ENCODE measurements at regions not wholly inside any gene's neighbourhood (a gene's known extent, or its start where the extent isn't known, plus 50 kb on each side); places are given as distances from the start of the nearest gene placed in this dataset.

DNA sequence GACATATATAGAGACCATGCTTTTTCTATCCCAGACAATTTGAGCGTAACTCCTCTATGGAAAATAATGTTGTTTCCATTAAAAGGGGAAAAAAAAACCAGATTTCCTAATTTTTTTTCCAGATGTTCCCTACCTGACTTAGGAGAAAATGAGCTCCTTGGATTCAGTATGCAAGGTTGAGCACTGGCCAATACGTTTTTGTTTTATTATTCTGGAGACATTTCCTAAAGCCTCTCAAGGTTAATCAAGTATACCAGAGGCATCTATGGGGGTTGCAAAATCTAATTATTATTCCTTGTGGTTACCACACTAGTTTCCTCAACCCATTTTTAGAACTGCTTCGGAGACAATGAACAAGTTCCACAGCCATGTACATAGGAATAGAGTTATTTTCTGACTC is 291.3 kb downstream of the SLC16A7 start:
- Histone ChIP-seq H3K36me3 (ENCODE audit: insufficient read depth, low read length) (no peaks in the 10 kb centered on the region), H3K9ac (ENCODE audit: low read depth, low read length) (no peak overlapping the region), H3K9me3 (ENCODE audit: control insufficient read depth, insufficient read depth, low read length) (no peaks in the 10 kb centered on the region), H3K4me1 (ENCODE audit: insufficient read depth, low read length) (no peaks in the 10 kb centered on the region)

- Histone ChIP-seq H3K9ac (ENCODE audit: low read depth, low read length) (no peak overlapping the region), H3K36me3 (ENCODE audit: insufficient read depth, low read length) (no peaks in the 10 kb centered on the region), H3K4me1 (ENCODE audit: insufficient read depth, low read length) (no peaks in the 10 kb centered on the region), H3K9me3 (ENCODE audit: control insufficient read depth, insufficient read depth, low read length) (no peaks in the 10 kb centered on the region)
Measured at GRCh38 chr12:59890896-59891579, 295.2 kb downstream of the SLC16A7 start.

GRCh38 chr12:59895166-59895775 is 299.4 kb downstream of the SLC16A7 start:
- Histone ChIP-seq H3K9me3 (ENCODE audit: control insufficient read depth, insufficient read depth, low read length) (no peaks in the 10 kb centered on the region), H3K9ac (ENCODE audit: low read depth, low read length) (no peak overlapping the region), H3K4me1 (ENCODE audit: insufficient read depth, low read length) (no peaks in the 10 kb centered on the region), H3K36me3 (ENCODE audit: insufficient read depth, low read length) (no peaks in the 10 kb centered on the region)

GRCh38 chr12:59904874-59905521 is 309.2 kb downstream of the SLC16A7 start:
- H3K36me3 ChIP-seq (ENCODE audit: insufficient read depth, low read length) = no peaks in the 10 kb centered on the region
- H3K9ac ChIP-seq (ENCODE audit: low read depth, low read length) = no peak overlapping the region
- no peaks in the 10 kb centered on the region for H3K4me1 ChIP-seq (ENCODE audit: insufficient read depth, low read length)
- H3K9me3 ChIP-seq (ENCODE audit: control insufficient read depth, insufficient read depth, low read length) = no peaks in the 10 kb centered on the region; the same call in 1 of the 2 replicates

DNA sequence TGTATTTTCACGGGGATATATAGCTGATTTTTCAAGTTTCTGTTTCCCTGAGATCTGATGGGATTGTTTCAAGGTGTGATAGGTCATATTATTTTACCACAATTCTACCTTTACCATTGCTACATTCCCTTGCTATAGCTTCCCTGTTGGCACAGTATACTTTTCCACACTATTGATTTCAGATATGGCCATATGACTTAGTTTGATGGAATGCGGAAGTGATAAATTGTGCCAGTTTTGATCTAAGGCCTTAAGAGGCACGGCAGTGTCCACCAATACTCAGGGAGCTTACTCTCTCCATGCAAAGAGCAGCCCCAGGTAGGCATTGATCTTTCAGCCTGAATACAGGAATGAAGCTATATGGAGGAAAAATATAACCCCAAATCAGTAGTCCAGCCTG is 315.7 kb downstream of the SLC16A7 start:
- Histone ChIP-seq H3K36me3 (ENCODE audit: insufficient read depth, low read length) (no peaks in the 10 kb centered on the region), H3K9me3 (ENCODE audit: control insufficient read depth, insufficient read depth, low read length) (no peaks in the 10 kb centered on the region), H3K9ac (ENCODE audit: low read depth, low read length) (no peak overlapping the region), H3K4me1 (ENCODE audit: insufficient read depth, low read length) (no peaks in the 10 kb centered on the region)

DNA sequence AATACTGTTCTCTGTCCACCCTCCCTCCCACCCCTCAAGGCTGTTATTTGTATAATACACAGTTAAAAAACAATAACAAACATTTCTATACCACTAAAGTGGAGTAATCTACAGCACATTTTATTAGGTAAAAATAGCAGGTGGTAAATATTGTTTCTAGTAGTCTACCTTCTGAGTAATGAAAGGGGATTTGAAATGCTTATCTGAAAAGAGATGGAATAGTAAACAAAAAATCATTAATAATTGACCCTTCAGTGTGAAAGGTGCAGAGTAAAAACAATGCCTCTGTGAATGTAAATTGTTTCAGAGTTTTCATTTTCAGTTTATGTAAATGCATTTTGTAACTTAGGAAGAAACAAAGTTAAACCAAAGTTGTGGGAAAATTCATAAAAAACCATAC is 321.2 kb downstream of the SLC16A7 start:
- no peak overlapping the region for H3K9ac ChIP-seq (ENCODE audit: low read depth, low read length)
- no peaks in the 10 kb centered on the region for H3K36me3 ChIP-seq (ENCODE audit: insufficient read depth, low read length)
- H3K4me1 ChIP-seq (ENCODE audit: insufficient read depth, low read length) = no peaks in the 10 kb centered on the region
- H3K9me3 ChIP-seq (ENCODE audit: control insufficient read depth, insufficient read depth, low read length) = no peaks in the 10 kb centered on the region

DNA sequence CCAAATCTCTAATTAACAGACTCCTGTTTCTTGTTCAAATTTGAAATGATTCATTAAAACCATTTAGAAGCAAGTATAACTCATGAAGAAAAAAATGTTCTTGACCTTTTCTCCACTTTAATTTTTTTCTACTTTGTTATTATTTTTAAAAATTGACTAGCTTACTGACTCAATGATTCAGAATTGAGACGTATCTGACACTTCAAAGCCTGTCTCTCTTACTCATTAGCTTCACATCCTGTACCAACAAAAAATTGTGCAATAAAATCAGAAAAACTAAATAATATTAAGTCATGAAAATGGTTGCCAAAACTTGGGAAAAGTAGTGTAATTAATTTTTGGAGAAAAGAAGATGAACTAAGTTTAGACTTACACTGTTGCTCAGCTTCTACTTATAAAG is 331.2 kb downstream of the SLC16A7 start:
- no peaks in the 10 kb centered on the region for H3K4me1 ChIP-seq (ENCODE audit: insufficient read depth, low read length)
- no peak overlapping the region for H3K9ac ChIP-seq (ENCODE audit: low read depth, low read length)
- H3K36me3 ChIP-seq (ENCODE audit: insufficient read depth, low read length) = no peaks in the 10 kb centered on the region
- H3K9me3 ChIP-seq (ENCODE audit: control insufficient read depth, insufficient read depth, low read length) = no peaks in the 10 kb centered on the region

DNA sequence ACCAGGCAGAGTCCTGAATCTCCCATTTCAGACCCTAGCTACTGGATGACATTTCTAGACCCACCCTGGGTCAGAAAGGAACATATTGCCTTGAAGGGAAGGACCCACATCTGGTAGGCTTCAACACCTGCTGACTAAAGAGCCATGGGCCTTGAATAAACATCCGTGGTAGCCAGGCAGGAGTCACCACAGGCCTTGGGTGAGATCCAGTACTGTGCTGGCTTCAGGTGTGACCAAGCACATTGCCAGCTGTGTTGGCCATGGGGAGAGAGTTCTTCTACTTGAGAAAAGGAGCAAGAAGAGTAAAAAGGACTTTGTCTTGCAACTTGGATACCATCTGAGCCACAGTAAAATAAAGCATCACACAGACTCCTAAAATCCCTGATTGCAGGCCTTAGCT is 332.6 kb downstream of the SLC16A7 start:
- Histone ChIP-seq H3K36me3 (ENCODE audit: insufficient read depth, low read length) (no peaks in the 10 kb centered on the region), H3K9me3 (ENCODE audit: control insufficient read depth, insufficient read depth, low read length) (no peaks in the 10 kb centered on the region), H3K9ac (ENCODE audit: low read depth, low read length) (no peak overlapping the region), H3K4me1 (ENCODE audit: insufficient read depth, low read length) (no peaks in the 10 kb centered on the region)

DNA sequence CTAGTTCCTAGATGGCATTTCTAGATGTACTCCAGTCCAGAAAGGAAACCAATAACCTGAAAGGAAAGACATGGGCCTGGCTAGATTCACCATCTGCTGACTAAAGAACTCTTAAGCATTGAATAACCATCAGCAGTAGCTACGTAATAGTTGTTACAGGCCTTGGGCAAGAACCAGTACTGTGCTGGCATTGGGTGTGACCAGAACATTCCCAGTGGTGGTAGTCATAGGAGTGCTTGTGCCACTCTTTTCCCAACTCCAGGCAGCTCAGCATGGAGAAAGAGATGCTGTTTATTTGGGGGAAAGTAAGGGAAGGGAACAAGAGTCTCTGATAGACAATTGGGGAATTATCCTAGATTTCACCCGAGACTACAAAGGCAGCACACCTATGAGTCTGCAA is 333.3 kb downstream of the SLC16A7 start:
- H3K9me3 ChIP-seq (ENCODE audit: control insufficient read depth, insufficient read depth, low read length) = no peaks in the 10 kb centered on the region
- no peaks in the 10 kb centered on the region for H3K4me1 ChIP-seq (ENCODE audit: insufficient read depth, low read length)
- no peaks in the 10 kb centered on the region for H3K36me3 ChIP-seq (ENCODE audit: insufficient read depth, low read length)
- no peak overlapping the region for H3K9ac ChIP-seq (ENCODE audit: low read depth, low read length)

DNA sequence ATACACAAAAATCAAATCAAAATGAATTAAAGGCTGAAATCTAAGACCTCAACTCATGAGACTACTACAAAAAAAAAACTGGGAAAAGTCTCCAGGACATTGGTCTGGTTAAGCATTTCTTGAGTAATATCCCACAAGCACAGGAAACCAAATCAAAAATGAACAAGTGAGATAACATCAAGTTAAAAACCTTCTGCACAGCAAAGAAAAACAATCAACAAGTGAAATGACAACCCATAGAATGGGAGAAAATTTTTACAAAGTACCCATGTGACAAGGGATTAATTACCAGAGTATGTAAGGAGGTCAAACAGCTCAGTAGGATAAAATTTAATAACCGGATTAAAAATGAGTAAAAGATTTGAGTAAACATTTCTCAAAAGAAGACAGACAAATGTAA is 338.7 kb downstream of the SLC16A7 start:
- Histone ChIP-seq H3K9me3 (ENCODE audit: control insufficient read depth, insufficient read depth, low read length) (no peaks in the 10 kb centered on the region), H3K36me3 (ENCODE audit: insufficient read depth, low read length) (no peaks in the 10 kb centered on the region), H3K4me1 (ENCODE audit: insufficient read depth, low read length) (peaks cover 5% of the 10 kb centered on the region; the same call in 1 of the 2 replicates), H3K9ac (ENCODE audit: low read depth, low read length) (no peak overlapping the region)

- Histone ChIP-seq H3K9ac (ENCODE audit: low read depth, low read length) (no peak overlapping the region), H3K4me1 (ENCODE audit: insufficient read depth, low read length) (peaks cover 10% of the 10 kb centered on the region; the same call in 1 of the 2 replicates), H3K9me3 (ENCODE audit: control insufficient read depth, insufficient read depth, low read length) (no peaks in the 10 kb centered on the region), H3K36me3 (ENCODE audit: insufficient read depth, low read length) (no peaks in the 10 kb centered on the region)
Measured at GRCh38 chr12:59936534-59936933, 340.7 kb downstream of the SLC16A7 start.

- Histone ChIP-seq H3K36me3 (ENCODE audit: insufficient read depth, low read length) (no peaks in the 10 kb centered on the region), H3K9ac (ENCODE audit: low read depth, low read length) (no peak overlapping the region), H3K4me1 (ENCODE audit: insufficient read depth, low read length) (peaks cover 10% of the 10 kb centered on the region; the same call in 1 of the 2 replicates), H3K9me3 (ENCODE audit: control insufficient read depth, insufficient read depth, low read length) (no peaks in the 10 kb centered on the region)
Measured at GRCh38 chr12:59937148-59937547, 341.3 kb downstream of the SLC16A7 start.

GRCh38 chr12:59938190-59938962 is 342.5 kb downstream of the SLC16A7 start:
- H3K36me3 ChIP-seq (ENCODE audit: insufficient read depth, low read length) = no peaks in the 10 kb centered on the region
- no peak overlapping the region for H3K9ac ChIP-seq (ENCODE audit: low read depth, low read length)
- peaks cover 10% of the 10 kb centered on the region; the same call in 1 of the 2 replicates for H3K4me1 ChIP-seq (ENCODE audit: insufficient read depth, low read length)
- H3K9me3 ChIP-seq (ENCODE audit: control insufficient read depth, insufficient read depth, low read length) = no peaks in the 10 kb centered on the region

- no peaks in the 10 kb centered on the region for H3K36me3 ChIP-seq (ENCODE audit: insufficient read depth, low read length)
- no peaks in the 10 kb centered on the region for H3K9me3 ChIP-seq (ENCODE audit: control insufficient read depth, insufficient read depth, low read length)
- peaks cover 10% of the 10 kb centered on the region; the same call in 1 of the 2 replicates for H3K4me1 ChIP-seq (ENCODE audit: insufficient read depth, low read length)
- H3K9ac ChIP-seq (ENCODE audit: low read depth, low read length) = no peak overlapping the region
Measured at GRCh38 chr12:59940631-59941342, 345.0 kb downstream of the SLC16A7 start.

Measured in ES-I3 (cell line).